ENCODE measurements at regions not wholly inside any gene's neighbourhood (a gene's known extent, or its start where the extent isn't known, plus 50 kb on each side); places are given as distances from the start of the nearest gene placed in this dataset.
"Not testable (repeated sequence)": the region's sequence is repeated elsewhere in the genome, so short reads cannot be mapped to it uniquely, and the experiment has no call there.

DNA sequence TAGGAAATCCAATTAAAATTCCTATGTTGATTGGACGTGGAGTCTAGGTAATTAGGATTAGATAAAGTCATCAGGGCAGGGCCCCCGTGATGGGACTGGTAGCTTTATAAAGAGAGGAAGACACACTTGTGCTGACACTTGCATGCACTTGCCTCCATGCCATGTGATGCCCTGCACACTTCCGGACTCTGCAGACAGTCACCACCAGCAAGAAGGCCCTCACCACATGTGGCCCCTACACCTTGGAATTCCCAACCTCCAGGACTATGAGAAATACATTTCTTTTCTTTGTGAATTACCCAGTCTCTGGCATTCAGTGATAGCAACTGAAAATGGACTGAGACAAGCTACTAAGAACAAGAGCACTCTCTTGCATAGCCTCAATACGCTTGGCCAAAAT is 90.6 kb downstream of the CRYGS start:
- DNase-seq: no peak

DNA sequence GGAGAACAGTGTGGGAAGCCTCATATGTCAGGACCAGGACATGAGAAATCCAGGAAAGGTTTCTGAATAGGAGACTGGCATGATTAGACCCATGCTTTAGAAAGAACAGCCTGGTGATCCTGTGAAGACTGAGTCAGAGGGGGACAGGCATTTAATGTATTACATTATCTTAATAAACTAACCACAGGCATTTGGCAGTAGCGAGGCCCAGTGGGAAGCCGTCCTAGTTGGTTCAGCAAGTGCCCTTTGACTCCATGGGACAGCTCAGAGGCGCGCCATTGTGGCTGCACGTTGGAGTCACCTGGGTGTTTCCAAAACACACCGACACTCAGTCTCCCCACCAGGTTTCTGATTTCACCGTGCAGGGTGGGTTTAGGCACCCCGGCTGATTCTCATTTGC is 90.5 kb upstream of the DGKG start:
- peak; percentile 76 for DNase-seq

DNA sequence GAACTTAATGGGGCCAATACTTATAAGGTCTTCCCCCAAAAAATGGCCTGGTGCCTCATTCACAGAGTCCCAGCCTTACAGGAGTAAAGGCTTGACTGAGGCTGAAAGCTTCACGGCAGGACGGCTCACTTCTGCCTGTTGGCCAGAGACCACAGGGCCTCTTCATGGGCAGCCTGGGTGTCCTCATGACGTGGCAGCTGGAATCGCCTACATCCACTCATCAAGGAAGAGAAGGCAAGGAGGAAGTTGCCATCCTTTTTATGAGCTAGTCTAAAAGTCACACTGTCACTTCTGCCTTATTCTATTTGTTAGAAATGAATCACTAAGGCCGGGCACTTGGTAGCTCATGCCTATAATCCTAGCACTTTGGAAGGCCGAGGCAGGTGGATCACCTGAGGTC is 89.3 kb upstream of the DGKG start:
- DNase-seq: no peak

DNA sequence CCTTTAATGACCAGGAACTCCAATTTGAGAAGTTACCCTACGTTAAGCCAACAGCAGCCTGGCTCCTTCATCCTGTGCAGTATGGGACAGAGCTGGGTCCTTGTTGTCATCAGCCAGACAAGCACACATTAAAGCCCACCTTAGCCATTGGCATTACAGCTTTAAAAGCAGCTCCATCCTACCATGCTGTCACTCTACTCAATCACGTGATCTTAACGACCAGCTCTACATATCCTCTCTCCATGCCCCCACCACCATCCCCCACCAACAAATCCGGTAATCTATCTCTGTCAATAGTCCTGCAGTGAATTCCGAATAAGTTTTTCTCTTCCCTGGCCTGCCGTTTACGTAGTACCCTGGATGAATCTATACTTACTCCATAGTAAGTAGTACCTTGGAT is 82.9 kb upstream of the DGKG start:
- DNase-seq: no peak

DNA sequence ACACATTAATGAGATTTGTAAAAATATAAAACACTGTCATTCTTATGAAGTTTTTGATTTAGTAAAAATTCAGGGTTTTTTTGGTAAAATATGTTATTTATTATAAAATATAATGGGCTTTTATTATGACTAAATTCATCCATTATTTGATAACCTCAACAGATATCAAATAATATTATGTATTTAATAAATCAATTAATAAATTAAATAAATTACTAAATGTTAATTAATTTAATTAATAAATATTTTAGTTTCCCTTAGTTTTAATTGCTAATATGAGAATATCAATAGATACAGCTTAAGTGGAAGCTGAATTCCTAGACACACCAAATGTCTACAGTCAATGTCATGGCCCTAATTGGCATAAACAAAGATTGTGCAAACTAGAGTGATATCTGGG is 82.3 kb upstream of the DGKG start:
- no peak for DNase-seq

DNA sequence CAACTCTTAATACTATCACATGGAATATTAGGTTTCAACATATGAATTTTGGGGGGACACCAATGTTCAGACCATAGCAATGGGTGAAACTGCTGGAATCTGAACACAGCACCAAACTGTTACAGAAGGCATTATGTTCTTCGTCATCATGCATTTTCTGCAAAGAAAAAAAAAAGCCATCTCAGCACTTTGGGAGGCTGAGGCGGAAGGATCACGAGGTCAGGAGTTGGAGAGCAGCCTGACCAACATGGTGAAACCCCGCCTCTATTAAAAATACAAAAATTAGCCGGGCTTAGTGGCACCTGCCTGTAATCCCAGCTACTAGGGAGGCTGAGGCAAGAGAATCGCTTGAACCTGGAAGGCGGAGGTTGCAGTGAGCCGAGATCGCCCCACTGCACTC is 80.9 kb upstream of the DGKG start:
- not testable (repeated sequence) for DNase-seq

DNA sequence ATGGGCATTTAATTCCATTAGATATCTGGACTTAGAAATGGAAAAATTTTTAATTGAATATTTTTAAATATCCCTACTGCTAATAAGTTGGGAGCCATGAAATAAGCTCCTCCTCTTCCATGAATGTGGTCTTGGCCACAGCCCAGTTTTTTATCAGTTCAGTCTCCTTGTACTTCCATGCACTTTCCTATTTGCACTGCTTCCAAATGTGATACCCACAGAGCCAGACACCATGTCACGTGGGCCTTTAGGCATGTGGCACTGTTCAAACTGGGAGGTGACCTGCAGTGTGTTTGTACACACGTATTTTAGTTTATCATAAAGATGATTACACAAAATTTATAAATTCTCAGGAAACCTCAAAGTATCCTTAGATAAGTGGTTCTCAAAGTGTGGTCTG is 80.1 kb upstream of the DGKG start:
- no peak for DNase-seq

DNA sequence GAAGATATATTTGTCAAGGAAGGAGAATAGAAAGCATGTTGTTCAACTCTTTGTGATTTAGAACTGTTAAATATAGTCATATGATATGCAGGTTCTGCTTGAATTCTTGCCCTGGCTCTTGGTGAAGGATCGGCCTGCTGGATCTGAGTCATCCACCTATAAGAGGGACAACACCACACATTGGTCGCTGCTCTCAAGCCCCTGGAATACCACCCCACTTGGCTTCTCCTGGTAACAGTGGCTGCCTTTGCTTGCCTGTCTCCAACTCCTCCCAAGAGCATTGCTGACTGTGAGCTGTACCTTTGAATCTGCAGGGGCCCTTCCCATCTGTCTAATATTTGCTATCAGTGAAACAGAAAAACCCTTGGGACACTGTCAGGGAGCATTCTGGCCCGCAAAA is 78.9 kb upstream of the DGKG start:
- no peak for DNase-seq

DNA sequence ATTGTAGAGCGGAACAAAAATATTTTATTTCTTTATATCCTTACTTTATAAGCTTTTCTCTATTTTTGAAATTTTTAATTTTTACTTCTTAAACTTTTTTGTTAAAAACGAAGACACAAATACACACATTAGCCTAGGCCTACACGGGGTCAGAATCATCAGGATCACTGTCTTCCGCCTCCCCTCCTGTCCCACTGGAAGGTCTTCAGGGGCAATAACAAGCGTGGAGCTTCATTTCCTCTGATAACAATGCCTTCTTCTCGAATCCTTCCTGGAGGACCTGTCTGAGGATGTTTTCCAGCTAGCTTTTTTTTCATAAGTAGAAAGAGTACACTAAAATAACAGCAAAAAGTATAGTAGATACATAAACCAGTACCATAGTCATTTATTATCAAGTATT is 77.7 kb upstream of the DGKG start:
- DNase-seq: no peak

DNA sequence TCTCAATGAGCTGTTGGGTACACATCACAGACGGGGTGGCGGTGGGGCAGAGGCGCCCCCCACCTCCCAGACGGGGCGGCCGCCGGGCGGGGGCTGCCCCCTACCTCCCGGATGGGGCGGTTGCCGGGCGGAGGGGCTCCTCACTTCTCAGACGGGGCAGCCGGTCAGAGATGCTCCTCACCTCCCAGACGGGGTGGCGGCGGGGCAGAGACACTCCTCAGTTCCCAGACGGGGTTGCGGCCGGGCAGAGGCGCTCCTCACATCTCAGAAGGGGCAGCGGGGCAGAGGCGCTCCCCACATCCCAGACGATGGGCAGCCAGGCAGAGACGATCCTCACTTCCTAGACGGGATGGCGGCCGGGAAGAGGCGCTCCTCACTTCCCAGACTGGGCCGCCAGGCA is 73.3 kb upstream of the DGKG start:
- DNase-seq: not testable (repeated sequence)

DNA sequence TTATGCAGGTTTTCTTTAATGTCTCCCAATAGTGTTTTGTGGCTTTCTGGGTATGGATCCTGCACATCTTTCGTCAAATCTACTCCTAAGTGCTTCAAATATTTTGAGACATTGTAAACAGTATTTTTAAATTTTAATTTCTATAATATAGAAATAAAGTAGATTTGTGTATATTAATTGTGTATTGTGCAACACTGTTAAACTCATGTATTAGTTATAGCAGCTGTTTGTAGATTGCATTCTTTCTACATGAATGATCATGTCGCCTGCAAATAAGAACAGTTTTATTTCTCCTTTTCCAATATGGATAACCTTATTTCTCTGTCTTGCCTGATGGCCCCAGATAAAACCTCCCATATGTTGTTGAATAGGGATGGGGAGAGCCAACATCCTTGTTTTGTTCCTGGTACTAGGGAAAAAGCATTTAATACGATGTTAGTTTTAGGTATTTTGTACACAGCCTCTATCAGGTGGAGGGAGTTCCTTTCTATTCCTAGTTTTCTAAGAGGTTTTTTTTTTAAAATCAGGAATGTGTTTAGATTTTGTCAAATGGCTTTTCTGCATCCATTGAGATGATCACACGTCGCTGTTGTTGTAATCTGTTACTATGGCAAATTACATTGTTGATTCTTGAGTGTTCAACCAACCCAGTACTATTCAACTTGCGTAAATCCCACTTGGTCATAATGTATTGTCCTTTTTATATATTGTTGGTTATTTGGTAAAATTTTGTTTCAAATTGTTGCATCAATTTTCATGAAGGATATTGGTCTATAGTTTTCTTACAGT is 71.1 kb upstream of the DGKG start:
- DNase-seq: no peak

DNA sequence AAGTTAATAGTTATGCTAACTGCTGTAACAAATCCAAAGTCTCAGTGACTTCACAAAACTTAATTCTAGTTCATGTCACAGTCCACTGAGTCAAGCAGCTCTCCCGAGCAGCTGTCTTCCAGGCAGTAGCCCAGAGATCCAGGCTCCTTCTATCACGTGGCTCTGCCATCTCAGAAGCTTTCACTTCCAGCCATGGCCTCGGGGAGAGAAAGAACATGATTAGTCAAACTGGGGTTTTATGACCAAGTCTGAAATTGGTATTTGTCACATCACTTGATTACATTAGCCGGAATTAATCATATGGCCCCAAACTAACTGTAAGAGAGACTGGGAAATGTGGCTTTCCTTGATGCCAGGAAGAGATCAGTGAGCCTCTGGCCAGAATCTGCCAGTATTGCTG is 70.2 kb upstream of the DGKG start:
- no peak for DNase-seq

DNA sequence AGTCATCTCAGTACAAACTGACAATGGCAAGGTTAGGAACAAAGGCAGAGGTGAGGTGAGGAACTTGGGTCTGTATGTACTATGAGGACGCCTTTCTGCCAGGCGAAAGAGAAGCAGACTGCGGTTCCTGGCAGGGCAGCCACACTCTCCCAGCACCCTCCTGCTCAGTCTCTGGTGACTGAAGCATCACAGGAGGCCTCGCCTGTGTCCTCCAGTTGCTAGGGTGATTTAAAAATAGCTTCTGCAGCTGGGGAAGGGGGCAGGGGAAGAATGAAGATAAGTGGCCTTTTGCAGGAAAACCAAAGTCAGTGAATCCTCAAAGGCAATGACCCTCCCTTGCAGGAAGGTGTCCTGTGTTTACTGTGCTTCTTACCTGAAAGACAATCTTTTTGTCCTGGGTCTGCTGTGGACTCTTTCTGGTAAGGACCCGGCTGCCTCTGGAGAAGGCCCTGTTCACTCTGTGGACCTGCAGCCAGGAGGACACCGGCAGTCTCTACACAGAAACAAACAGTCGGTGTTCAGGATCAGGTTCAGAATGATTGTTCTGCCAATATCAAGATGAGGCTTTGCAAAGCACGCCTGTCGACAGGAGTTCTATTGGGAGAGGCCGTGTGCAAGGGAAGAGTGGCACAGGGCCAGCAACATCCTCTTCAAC is 65.7 kb upstream of the DGKG start:
- DNase-seq: peak; percentile 17

DNA sequence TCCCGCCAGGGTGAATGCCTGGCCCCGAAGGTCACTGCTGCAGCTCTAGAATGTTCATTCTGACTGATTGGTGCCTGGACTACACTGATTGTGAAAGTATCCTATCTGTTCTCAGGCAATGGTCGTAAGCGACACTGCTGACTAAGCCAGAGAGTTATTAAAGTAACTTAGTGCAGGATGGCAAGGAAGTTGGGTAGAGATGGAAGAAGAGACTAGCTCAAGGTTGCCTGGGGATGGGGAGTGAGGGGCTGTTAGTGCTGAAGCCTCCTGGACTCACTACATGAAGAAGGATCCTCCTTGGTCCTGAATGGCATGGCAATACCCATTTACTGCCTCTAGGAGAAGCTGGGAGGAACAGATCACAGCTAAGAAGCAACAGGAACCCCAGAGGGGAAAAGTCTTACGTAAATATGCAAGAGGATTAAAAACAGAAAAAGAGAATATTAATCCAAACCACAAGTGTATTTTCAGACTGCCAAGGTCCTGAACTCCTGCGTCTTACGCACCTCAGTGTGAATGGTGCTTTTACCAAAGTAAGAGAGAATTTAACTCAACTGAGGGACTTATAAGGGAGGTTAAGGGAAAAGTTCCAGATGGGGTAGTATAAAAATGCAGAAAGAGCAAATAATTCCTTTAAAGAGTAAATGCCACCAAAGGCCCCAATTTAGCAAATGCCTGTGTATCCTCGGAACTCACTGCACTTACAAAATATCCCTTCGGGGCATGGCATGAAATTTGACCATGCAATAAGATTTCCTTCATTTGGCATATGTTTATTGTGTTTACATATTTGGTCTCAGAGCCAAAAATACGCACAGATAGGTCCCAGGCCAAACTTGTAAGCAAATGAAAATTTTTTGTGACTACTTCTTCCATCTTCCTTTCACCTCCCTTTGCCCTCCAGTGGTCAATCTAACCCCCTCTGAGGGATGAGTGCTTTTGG is 64.0 kb upstream of the DGKG start:
- DNase-seq: peak; percentile 11

DNA sequence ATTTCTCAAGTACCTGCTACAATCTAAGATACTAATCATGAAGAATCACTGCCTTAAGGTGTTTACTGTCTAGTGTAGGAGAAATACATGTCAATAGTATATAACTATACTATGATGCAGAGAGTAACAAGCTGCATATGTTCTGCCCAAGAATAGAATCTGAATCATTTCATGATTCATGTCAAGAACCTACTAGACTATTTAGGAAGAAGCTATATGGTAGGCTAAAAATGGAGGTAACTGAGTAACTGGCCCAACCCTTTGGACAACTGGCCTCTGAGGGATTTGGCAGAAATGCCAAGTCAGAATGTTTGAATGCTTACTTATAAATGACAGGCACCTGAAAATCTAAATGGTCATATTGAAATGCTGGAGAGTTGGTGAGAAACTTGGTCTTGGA is 59.9 kb upstream of the DGKG start:
- no peak for DNase-seq

DNA sequence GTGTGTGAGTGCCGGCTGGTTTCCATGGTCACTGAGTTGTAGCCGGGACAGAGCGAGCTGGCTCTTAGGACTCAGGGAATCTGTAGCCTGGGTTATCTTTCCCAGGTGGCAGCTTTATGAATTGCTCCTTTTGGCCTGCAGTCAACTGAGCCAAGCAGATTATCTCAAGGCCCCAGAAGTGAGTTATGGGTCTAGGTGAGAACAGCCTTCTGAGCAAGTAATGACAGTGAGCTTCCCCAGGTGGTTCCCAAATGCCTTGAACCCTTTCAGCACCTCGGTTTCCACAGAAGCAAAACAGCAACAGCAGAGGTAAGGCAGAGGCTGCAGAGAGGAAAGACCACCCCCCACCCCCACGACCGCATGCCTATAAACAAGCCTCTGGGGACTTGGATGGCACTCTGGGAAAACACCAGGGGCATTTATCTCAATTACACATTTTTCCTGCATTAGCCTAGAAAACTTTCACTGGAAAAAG is 56.7 kb upstream of the DGKG start:
- DNase-seq: no peak

DNA sequence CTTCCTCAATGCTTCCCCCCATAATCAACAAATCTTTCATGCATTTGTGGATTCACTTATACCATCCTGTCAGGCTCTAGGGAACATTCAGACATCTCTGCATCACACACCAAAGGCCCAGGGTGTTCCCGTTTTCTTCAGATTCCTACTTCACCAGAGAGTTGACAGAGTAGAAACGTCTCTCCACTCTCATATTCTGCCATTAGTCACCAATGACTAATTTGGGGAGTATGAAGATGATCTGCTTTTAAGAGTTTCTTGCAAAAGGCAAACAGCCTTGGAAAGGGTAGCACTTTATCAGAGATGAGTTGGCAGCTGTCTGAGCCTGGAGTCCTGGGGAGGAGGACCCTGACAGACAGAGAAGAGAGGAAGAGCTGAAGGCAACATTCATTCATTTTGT is 55.8 kb upstream of the DGKG start:
- DNase-seq: peak; percentile 95

DNA sequence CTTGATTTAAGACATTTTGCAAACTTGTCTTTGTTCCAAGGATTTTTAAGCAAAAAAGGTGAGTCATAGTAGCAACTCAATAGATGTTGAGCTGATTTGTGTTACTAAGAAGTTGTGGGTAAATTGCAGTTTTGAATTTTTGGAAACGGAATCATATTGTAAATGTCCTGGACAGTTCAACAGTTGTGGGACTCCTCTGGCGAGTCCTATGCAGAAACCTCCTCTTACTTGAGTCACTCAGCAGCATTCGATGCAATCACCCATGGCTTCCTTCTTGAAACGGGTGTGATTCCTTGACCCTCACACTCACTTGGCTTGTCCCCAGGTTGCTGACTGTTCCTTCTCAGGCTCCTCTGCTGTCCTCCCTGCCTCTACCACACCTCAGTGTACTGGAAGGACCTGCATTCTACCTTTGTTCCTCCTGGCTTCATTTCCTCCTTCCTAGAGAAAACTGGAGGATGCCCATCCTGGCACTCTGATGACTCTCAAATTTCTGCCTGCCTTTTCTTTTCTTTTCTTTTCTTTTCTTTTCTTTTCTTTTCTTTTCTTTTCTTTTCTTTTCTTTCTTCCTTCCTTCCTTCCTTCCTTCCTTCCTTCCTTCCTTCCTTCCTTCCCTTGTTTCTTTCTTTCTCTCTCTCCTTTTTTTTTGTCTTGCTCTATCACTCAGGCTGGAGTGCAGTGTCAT is 52.8 kb upstream of the DGKG start:
- peak; percentile 68 for DNase-seq

DNA sequence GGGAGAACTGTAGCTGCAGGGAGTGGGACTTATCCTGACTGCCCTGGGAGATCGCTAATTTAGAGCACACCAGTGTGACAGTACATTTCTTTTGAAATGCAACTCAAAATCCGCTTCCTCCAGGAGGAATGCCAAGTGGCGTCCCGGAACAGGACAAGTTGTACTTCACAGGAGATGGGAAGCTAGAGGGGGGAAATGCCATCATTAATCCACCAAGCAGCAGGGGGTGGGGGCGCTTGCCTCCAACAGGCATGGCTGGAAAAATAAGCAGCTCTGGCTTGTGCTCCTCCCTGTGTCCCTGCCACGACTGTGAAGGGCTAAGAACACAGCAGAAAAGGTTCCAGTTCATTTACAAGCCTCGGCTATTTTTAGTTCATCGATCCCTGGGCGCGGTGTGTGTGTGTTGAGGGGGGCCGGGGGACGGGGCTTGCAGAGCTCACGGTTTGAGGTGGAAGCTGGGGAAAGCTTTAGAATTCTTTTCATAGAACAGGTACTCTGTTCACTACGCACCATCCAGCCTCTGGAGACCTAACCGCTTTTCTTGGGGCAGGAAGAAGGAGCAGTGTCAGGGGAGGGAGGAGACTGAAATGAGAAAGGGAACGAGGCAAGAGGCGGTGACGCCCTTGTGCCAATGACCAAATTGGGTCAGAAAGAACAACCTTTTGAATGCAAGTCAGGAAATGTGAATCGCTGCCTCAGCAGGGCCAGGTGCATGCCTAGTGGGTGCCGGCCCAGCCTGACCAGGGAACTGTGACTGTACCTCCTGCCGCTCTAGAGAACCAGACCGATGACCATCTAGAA is 51.8 kb upstream of the DGKG start:
- DNase-seq: peak; percentile 29

DNA sequence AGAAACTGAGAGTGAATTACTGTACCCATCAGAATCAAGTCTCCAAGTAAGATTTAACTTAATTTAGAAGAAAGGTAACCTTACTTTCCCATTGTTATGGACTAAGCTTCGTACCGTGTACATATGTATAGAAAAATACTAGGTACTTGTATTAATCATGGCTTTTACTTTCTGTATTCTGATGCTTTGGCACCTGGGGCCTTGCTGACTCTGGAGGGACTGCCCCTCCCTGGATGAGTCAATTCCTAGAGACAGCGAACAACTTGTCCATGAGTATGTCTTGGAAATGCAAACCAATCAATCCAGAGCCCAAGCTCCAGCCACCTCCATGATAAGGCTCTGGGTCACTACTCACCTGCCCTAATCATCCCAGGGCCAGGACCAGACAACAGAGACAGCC is 50.0 kb upstream of the DGKG start:
- no peak for DNase-seq

All from fibroblast of skin of back (primary cell).